ENCODE measurements at regions not wholly inside any gene's neighbourhood (a gene's known extent, or its start where the extent isn't known, plus 50 kb on each side); places are given as distances from the start of the nearest gene placed in this dataset.
"Not testable (repeated sequence)": the region's sequence is repeated elsewhere in the genome, so short reads cannot be mapped to it uniquely, and the experiment has no call there.

DNA sequence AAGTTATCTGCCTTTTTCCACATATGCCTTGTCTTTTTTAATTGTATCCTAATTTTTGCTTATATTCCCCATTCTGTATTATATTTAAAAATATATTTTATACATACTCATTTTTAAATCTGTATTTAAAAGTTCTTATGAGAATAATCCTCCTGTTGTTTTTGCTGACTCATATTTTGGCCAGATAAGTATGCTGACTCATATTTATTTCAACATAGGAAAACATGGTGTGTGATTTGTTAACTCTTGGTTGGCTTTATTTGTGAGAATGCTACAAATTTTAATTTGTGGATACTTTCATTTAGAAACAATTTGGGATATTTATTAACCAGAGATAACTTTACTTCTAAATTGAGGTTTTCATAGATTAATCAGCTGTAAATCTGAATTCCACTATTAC, 587.7 kb downstream of the CPS1 start:
- DNase-seq (ENCODE audit: low read depth): no peak

DNA sequence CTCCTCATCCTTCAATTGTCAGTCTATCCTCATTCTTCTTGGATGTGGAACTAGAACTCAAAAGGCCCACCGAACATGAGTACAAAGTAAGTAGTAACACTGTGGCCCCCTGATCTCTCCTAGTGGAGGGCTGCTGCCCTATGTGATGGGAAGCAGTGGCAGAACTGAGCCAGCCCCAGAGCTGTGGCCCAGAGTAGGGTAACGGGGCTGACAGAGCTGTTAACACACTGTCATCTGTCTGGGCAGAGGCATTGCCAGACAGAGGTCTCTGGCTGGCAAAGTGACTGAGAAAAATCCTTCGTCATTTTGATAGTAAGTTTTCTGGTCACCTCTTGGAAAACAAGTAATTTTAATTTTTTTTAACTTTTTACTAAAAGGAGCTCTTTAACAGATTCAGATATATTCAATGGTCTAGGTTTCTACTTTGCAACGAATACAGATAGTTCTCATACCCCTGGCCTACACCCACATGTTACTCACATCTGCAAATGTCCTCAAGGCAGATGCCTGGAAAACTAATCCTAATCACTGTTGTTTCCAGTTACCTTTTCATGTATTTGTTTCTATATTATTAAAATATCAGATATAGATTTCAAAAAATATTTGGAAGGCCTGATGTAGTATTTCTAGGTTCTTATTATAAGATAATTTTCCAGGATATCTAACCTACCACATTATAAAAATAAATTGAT, 588.7 kb downstream of the CPS1 start:
- no peak for DNase-seq (ENCODE audit: low read depth)

- DNase-seq (ENCODE audit: low read depth): no peak
Measured at GRCh38 chr2:211149731-211150130, 593.3 kb downstream of the CPS1 start.

DNA sequence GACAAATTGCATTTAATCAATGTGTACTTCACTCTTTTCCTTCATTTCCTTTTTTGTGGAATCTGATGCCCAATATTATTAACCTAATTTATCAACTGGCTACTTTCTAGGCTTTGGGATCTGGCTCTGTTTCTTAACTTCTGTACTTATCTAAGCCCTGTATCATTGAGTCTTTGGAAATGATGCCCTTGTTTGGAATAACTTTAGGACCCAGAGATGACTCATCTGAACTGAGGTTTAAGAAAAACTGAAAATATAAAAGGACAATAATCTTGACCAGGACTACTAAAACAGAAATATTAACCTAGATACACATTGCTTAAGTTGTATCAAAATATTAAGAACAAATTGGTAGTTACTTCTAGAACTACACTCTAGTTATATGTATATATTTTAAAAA, 600.8 kb downstream of the CPS1 start:
- DNase-seq (ENCODE audit: low read depth): no peak

- peak; percentile 56 for DNase-seq (ENCODE audit: low read depth)
Measured at GRCh38 chr2:211157856-211158463, 601.6 kb downstream of the CPS1 start.

GRCh38 chr2:211159972-211160371, 603.6 kb downstream of the CPS1 start:
- DNase-seq (ENCODE audit: low read depth): no peak

- DNase-seq (ENCODE audit: low read depth): no peak
Measured at GRCh38 chr2:211161236-211161635, 604.8 kb downstream of the CPS1 start.

DNA sequence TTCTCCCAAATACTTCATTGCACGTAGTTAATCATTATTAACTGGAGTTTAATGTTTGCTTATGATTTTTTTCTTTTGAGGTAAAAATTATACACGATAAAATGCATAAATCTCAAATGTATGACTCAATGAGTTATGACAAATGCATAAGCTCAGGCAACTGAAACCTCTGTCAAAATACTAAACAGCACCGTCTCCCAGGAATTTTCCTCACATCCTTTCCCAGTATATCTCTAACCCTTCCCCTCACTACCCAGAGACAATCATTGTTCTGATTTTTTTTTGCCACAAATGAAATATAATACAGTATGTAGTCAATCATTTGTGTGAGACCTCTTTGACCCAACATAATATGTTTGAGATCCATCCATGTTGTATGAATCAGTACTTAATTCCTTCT, 606.5 kb downstream of the CPS1 start:
- no peak for DNase-seq (ENCODE audit: low read depth)

- DNase-seq (ENCODE audit: low read depth): no peak
Measured at GRCh38 chr2:211170843-211171242, 614.4 kb downstream of the CPS1 start.

- DNase-seq (ENCODE audit: low read depth): no peak
Measured at GRCh38 chr2:211174021-211174420, 617.6 kb downstream of the CPS1 start.

DNA sequence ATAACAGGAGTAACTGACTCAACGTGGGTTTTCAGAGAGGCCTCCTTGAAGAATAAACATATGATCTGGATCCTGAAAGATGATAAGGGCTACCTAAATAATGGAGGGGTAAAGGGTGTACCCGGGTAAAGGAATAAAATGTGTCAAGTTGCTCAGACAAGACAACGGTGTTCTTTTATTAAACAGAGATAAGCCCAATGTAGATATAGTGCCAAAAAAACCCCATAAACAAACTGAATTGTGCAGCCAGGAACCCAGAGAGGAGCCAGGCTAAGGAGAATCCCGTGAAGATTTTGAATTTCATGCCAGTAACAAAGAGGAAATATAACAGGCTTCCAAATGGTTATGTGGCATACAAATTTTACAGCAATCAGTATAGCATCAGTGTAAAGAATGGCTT, 618.2 kb downstream of the CPS1 start:
- no peak for DNase-seq (ENCODE audit: low read depth)

DNA sequence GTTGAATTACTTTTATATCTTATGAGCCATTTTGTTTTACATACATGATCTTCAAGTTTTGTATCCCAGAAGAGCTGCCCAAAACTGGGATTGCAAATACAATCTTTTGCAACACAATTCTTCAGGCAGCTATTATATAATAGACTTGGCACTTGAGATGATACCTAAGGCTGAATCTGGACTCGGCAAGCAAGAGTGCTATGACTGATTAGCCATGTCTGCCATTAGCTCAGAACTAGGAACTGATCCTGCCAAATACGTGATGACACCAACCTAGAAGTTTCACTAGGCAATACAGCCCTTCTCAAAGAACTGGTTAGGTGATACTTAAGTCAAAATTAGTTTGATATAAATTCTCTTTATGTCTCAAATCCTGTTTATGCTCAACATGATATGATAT, 619.6 kb downstream of the CPS1 start:
- DNase-seq (ENCODE audit: low read depth): no peak

DNA sequence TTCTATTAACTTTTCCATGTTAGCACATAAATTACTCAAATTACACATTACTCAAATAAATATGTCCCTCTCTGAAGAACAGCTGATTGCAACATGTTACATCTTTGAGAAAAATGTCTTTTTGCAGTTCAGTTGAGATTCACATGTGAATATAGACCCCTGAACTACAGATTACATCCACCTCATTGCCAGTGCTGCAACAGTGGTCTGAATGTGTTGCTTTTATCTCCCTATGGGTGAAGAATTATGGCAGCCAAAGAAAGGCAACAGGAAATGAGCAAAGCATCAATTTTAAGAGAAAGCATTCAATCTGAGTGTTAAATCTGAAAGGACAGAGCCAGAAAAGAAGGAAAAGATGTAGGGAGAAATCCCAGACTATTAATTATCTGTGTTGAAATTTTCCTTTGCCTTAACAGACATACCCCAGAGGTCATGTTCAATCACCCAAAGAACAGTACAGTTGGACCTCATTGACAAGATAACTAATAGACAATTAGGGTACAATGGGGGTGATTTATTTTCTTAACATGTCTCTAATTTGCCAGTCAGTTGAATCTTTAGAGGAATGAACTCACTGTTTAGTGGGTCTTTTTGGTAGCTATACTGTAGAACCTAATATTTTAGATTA, 620.2 kb downstream of the CPS1 start:
- DNase-seq (ENCODE audit: low read depth): no peak

- DNase-seq (ENCODE audit: low read depth): no peak
Measured at GRCh38 chr2:211181626-211182025, 625.2 kb downstream of the CPS1 start.

GRCh38 chr2:211187602-211188001, 631.2 kb downstream of the CPS1 start:
- DNase-seq (ENCODE audit: low read depth): no peak

GRCh38 chr2:211203986-211204385, 647.6 kb downstream of the CPS1 start:
- DNase-seq (ENCODE audit: low read depth): no peak

GRCh38 chr2:211204456-211204855, 648.1 kb downstream of the CPS1 start:
- no peak for DNase-seq (ENCODE audit: low read depth)

GRCh38 chr2:211204902-211205301, 648.5 kb downstream of the CPS1 start:
- DNase-seq (ENCODE audit: low read depth): no peak

- DNase-seq (ENCODE audit: low read depth): no peak
Measured at GRCh38 chr2:211205358-211205757, 649.0 kb downstream of the CPS1 start.

GRCh38 chr2:211205836-211206235, 649.4 kb downstream of the CPS1 start:
- DNase-seq (ENCODE audit: low read depth): no peak

DNA sequence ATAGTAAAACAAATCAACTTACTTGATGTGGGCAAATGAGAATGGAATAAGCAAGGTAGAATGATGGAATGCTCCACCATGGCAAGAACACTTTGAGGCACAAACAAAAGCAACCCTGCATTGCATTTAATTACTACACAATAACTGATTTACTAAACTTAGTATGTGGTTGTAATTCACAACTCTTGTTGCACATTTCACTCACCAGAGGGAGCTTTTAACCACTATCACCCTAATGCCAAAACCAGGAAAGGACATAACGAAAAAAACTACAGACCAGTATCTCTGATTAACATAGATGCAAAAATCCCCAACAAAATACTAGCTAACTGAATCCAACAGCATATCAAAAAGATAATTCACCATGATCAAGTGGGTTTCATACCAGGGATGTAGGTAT, 659.8 kb downstream of the CPS1 start:
- DNase-seq (ENCODE audit: low read depth): no peak

- DNase-seq (ENCODE audit: low read depth): not testable (repeated sequence)
Measured at GRCh38 chr2:211219548-211219947, 663.1 kb downstream of the CPS1 start.

- DNase-seq (ENCODE audit: low read depth): no peak
Measured at GRCh38 chr2:211225784-211226183, 669.4 kb downstream of the CPS1 start.

- no peak for DNase-seq (ENCODE audit: low read depth)
Measured at GRCh38 chr2:211228559-211228958, 672.2 kb downstream of the CPS1 start.
